ENCODE measurements at regions not wholly inside any gene's neighbourhood (a gene's known extent, or its start where the extent isn't known, plus 50 kb on each side); places are given as distances from the start of the nearest gene placed in this dataset.

- Histone ChIP-seq H4K5ac (ENCODE audit: low read depth, low read length) (no peak overlapping the region), H3K4ac (ENCODE audit: low read depth, low read length) (no peak overlapping the region), H2AFZ (replicated peaks; ENCODE audit: low read length, poor library complexity) (no peak overlapping the region), H2BK5ac (ENCODE audit: low read depth, low read length, poor library complexity, severe bottlenecking) (no peak overlapping the region), H2BK20ac (ENCODE audit: low read depth, low read length) (no peak overlapping the region), H3K27me3 (ENCODE audit: control insufficient read depth, insufficient read depth, low read length) (peaks cover 5% of the 10 kb centered on the region), H2BK120ac (ENCODE audit: low read depth, low read length) (no peak overlapping the region), H3K56ac (ENCODE audit: extremely low read depth, insufficient read depth, low read length) (no peak overlapping the region), H3K14ac (replicated peaks; ENCODE audit: low read depth, low read length) (no peak overlapping the region), H3K9me1 (ENCODE audit: insufficient read depth, low read length) (peaks cover 2% of the 10 kb centered on the region; the same call in 1 of the 2 replicates), H3K79me1 (ENCODE audit: low read depth in 1 of 2, low read length in 2 of 2) (no peaks in the 10 kb centered on the region), H3K4me3 (ENCODE audit: insufficient read depth, low read depth, low read length) (no peak overlapping the region), H2AK9ac (replicated peaks; ENCODE audit: low read depth, low read length, poor library complexity) (no peak overlapping the region), H3K4me1 (ENCODE audit: control insufficient read depth, insufficient read depth, low read length) (no peaks in the 10 kb centered on the region), H3K9ac (ENCODE audit: low read depth, low read length) (no peak overlapping the region), H2AK5ac (ENCODE audit: low read depth, low read length) (no peak overlapping the region), H3K18ac (ENCODE audit: low read depth, low read length) (no peak overlapping the region), H3K27ac (ENCODE audit: insufficient read depth, low read length) (no peak overlapping the region), H4K8ac (ENCODE audit: low read depth in 2 of 2, low read length in 2 of 2) (no peak overlapping the region), H3K9me3 (ENCODE audit: control insufficient read depth, insufficient read depth, low read length) (no peaks in the 10 kb centered on the region), H3K36me3 (ENCODE audit: control insufficient read depth, insufficient read depth, low read length) (no peaks in the 10 kb centered on the region), H3K4me2 (ENCODE audit: low read depth, low read length) (no peak overlapping the region), H4K91ac (ENCODE audit: insufficient read depth, low read depth, low read length) (no peak overlapping the region), H4K20me1 (ENCODE audit: insufficient read depth, low read length) (no peaks in the 10 kb centered on the region), H3K23ac (ENCODE audit: low read depth, low read length) (no peak overlapping the region), H2BK15ac (ENCODE audit: low read depth, low read length) (no peak overlapping the region)
- ChIA-PET POLR2A (ENCODE audit: unreplicated experiment) (no interaction called here), CTCF (interaction anchor here (0.6 kb wide), 1 partner anchor 131 kb away, joined by 3 read pairs; no protein-coding TSS in a partner anchor)
- ATAC-seq (ENCODE audit: low read depth), result no peak
- TF ChIP-seq CHD1 (IDR thresholded peaks at IDR 0.05; ENCODE audit: low read depth, low read length) (no peak), RFX5 (IDR thresholded peaks at IDR 0.05; ENCODE audit: low read depth, low read length) (no peak), ELK1 (IDR thresholded peaks at IDR 0.05; ENCODE audit: borderline replicate concordance, low read depth, low read length) (no peak)
- WGBS, 2 experiments (ENCODE audit: extremely low coverage in 2 of 2, insufficient read length in 1 of 2), result no CpG with 5 or more reads among the region's 1 CpG
- DNase-seq, result no peak
- in situ Hi-C loops (cut with MboI; ENCODE audit: low sequenced_read_pairs), result no loop called here
- intact Hi-C loops (cut with micrococcal nuclease), result no loop called here
- dilution Hi-C loops (cut with HindIII; ENCODE audit: low sequenced_read_pairs, unreplicated experiment), result no loop called here
- no TSS peak for BruUV-seq (replicated peaks)
Observed at GRCh38 chr10:124888262-124888661, 53.7 kb upstream of the ZRANB1 start.

All from IMR-90 (cell line).